Upper lobe of left lung (tissue), 4 donors: ENCODE measurements at regions not wholly inside any gene's neighbourhood (a gene's known extent, or its start where the extent isn't known, plus 50 kb on each side); places are given as distances from the start of the nearest gene placed in this dataset.

ENCODE experiments used
- CTCF ChIP-seq, 6 experiments: fragments of 450-650 bp in 4 of 6; fragments of 200-600 bp in 2 of 6; sonication (generic) in 2 of 6; IDR thresholded peaks; one replicate each; pipeline ENCODE4 v1.5.1; 2016 to 2019; ENCODE audit warnings: antibody characterized with exemption in 6 of 6
- EP300 ChIP-seq, 4 donors: sonication (generic); formaldehyde crosslinking; IDR thresholded peaks; one replicate each; pipeline ENCODE4 v1.5.1; 2017; ENCODE audit warnings: antibody characterized with exemption in 4 of 4, control low read depth in 2 of 4
- POLR2A ChIP-seq, 4 donors: fragments of 450-650 bp; IDR thresholded peaks; one replicate each; pipeline ENCODE4 v1.5.1; 2016 to 2017; ENCODE audit warnings: antibody characterized with exemption in 4 of 4, mild to moderate bottlenecking in 2 of 4

- TF ChIP-seq CTCF (IDR thresholded peaks at IDR 0.05): no peak
- no peak for TF ChIP-seq POLR2A (IDR thresholded peaks at IDR 0.05)
- TF ChIP-seq EP300 (IDR thresholded peaks at IDR 0.05): no peak
Measured at GRCh38 chr2:220065581-220065980, 438.2 kb downstream of the SLC4A3 start.
